ENCODE measurements at regions not wholly inside any gene's neighbourhood (a gene's known extent, or its start where the extent isn't known, plus 50 kb on each side); places are given as distances from the start of the nearest gene placed in this dataset.

- no peak for DNase-seq (ENCODE audit: low read depth in 1 of 2, low spot score in 1 of 2)
- no peak for TF ChIP-seq JUND (IDR thresholded peaks at IDR 0.05; ENCODE audit: low read depth)
- in situ Hi-C loops (cut with HindIII; ENCODE audit: low pct_unique_long_range_greater_than_20kb, low sequenced_read_pairs), result no loop called here
These were observed 139.0 kb upstream of the SLC35B3 start for GRCh38 chr6:8574311-8574710.

DNA sequence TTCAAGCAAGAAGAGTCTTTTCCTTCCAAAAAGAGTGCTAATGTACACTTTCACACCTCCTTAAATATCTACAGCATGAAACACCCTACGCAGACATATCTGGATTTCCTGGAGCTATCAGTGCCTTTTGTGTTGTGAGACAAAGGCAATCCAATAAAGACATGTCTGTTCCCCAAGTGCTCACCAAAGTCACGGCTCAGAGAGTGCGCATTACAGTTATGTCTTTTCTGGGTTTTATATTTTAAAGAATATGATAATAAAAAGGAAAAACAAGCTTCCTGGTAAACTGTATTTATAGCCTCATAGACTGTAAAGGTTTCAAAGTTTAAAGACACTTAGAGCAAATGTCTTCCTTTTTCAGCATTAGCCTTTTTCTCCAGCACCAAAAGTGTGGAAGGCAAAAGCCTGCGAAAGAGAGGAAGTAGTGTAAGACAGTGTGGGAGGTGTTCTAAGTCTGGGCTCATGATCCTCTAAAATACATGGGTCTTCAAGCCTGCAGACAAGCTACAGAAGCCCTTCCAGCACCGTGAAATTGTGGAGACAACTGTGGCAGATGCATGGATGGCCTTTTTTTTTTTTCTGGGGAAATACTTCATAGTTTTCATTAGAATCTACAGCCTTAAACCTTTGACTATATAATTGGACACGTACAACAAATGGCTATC lies 135.0 kb upstream of the SLC35B3 start:
- in situ Hi-C loops (cut with HindIII; ENCODE audit: low pct_unique_long_range_greater_than_20kb, low sequenced_read_pairs), result no loop called here
- TF ChIP-seq JUND (IDR thresholded peaks at IDR 0.05; ENCODE audit: low read depth), result no peak
- DNase-seq (ENCODE audit: low read depth in 1 of 2, low spot score in 1 of 2), result no peak

- TF ChIP-seq JUND (IDR thresholded peaks at IDR 0.05; ENCODE audit: low read depth), result no peak
- in situ Hi-C loops (cut with HindIII; ENCODE audit: low pct_unique_long_range_greater_than_20kb, low sequenced_read_pairs), result no loop called here
- no peak for DNase-seq (ENCODE audit: low read depth in 1 of 2, low spot score in 1 of 2)
These were observed 126.8 kb upstream of the SLC35B3 start for GRCh38 chr6:8562125-8562524.

DNA sequence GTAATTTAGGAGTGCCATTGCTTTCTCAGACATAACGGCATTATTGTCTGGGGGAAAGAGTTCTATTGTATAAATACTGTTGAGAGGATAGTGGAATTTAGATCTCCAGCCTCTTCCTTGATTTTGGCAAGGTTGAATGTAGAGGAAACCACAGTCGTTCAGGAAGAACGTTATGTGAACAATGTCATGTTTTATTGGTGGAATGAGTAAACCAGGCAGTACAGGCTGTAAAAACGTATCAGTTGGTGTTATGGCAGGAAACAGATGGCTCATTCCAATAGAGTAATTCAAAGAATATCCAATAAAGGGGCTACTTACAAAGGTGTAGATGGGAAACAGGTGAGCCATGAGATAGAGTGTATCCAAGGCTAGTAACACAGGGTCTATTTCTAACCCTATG lies 123.6 kb upstream of the SLC35B3 start:
- DNase-seq (ENCODE audit: low read depth in 1 of 2, low spot score in 1 of 2), result no peak
- in situ Hi-C loops (cut with HindIII; ENCODE audit: low pct_unique_long_range_greater_than_20kb, low sequenced_read_pairs), result no loop called here
- no peak for TF ChIP-seq JUND (IDR thresholded peaks at IDR 0.05; ENCODE audit: low read depth)

- no peak for DNase-seq (ENCODE audit: low read depth in 1 of 2, low spot score in 1 of 2)
- no peak for TF ChIP-seq JUND (IDR thresholded peaks at IDR 0.05; ENCODE audit: low read depth)
- in situ Hi-C loops (cut with HindIII; ENCODE audit: low pct_unique_long_range_greater_than_20kb, low sequenced_read_pairs), result no loop called here
These were observed 121.8 kb upstream of the SLC35B3 start for GRCh38 chr6:8557014-8557748.

- in situ Hi-C loops (cut with HindIII; ENCODE audit: low pct_unique_long_range_greater_than_20kb, low sequenced_read_pairs), result no loop called here
- TF ChIP-seq JUND (IDR thresholded peaks at IDR 0.05; ENCODE audit: low read depth), result no peak
- no peak for DNase-seq (ENCODE audit: low read depth in 1 of 2, low spot score in 1 of 2)
These were observed 121.1 kb upstream of the SLC35B3 start for GRCh38 chr6:8556370-8557013.

- DNase-seq (ENCODE audit: low read depth in 1 of 2, low spot score in 1 of 2), result no peak
- no peak for TF ChIP-seq JUND (IDR thresholded peaks at IDR 0.05; ENCODE audit: low read depth)
- in situ Hi-C loops (cut with HindIII; ENCODE audit: low pct_unique_long_range_greater_than_20kb, low sequenced_read_pairs), result no loop called here
These were observed 116.6 kb upstream of the SLC35B3 start for GRCh38 chr6:8551993-8552392.

GRCh38 chr6:8551386-8551785 lies 116.0 kb upstream of the SLC35B3 start:
- no peak for TF ChIP-seq JUND (IDR thresholded peaks at IDR 0.05; ENCODE audit: low read depth)
- DNase-seq (ENCODE audit: low read depth in 1 of 2, low spot score in 1 of 2), result no peak
- in situ Hi-C loops (cut with HindIII; ENCODE audit: low pct_unique_long_range_greater_than_20kb, low sequenced_read_pairs), result no loop called here

DNA sequence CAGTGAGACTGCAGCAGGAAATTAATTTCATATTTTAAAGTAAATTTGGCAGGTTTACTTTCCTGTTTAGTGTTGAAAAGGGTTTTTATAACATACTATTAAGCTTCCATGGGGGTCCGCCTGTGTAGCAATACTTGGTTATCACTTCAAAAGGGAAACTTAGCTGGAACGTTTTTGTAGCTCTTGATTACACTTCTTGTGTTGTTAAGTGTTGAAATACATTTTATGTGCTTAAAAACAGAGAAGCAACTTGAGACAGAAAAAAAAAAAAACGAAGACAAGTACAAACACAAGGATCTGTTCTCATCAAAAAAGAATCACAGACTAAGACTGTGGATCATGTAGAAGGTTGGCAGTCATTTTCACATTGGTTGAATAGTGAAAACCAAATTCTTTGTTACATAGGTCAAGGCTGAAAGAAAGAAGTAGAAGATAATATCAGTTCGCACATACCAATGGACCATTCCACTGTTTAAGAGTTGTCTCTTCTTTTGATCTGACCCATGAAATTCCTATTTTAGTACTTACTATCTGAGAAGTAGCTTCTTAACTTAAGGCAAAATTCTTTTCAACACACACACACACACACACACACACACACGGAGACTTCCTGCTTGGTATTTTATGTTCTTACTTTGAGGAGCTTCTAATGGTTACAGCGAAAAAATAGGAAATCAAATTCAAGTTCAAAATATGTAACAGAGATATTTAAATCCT lies 113.9 kb upstream of the SLC35B3 start:
- in situ Hi-C loops (cut with HindIII; ENCODE audit: low pct_unique_long_range_greater_than_20kb, low sequenced_read_pairs), result no loop called here

DNA sequence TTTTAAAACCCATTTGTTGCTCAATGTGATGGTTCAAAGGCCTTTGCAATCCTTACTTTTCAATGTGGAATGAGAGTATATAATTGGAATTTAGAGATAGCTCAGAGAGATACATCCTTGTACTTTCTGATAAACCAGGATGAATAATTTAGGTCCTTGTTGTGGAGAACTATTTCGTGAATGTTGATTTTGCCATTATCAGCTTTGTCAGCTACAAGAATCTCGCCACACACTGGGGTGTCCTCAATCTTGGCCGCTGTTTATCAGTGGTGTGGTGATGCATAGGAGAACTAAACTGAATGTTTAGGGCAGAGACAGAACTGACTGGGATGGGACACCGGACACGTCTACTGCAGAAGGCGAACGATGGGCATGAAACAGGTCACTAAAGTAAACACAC lies 111.2 kb upstream of the SLC35B3 start:
- no peak for TF ChIP-seq JUND (IDR thresholded peaks at IDR 0.05; ENCODE audit: low read depth)
- DNase-seq (ENCODE audit: low read depth in 1 of 2, low spot score in 1 of 2), result no peak
- in situ Hi-C loops (cut with HindIII; ENCODE audit: low pct_unique_long_range_greater_than_20kb, low sequenced_read_pairs), result no loop called here

More for the DNA sequence above, 113.9 kb upstream of the SLC35B3 start:
- no peak for TF ChIP-seq JUND (IDR thresholded peaks at IDR 0.05; ENCODE audit: low read depth)
- peak in 1 of 2 experiments; percentile 33 for DNase-seq (ENCODE audit: low read depth in 1 of 2, low spot score in 1 of 2)

DNA sequence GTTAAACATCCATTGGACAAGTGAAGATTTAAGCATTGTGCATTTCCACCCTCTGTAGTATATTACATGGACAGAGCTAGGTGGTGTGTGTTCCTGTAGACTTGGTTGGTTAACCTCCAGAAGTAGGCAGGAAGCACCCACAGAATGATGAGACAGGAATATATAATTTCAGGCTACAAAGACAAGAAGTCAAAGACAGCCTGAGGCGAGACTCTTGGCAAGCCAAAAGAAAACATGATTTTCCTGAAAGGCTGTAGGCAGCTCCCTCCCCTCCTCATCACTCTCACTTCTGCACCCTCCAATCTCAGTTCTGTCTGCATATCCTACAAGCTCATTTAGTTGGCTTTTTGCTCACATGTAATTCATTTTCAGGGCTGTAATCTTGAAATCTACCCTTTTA lies 110.0 kb upstream of the SLC35B3 start:
- in situ Hi-C loops (cut with HindIII; ENCODE audit: low pct_unique_long_range_greater_than_20kb, low sequenced_read_pairs), result no loop called here
- no peak for TF ChIP-seq JUND (IDR thresholded peaks at IDR 0.05; ENCODE audit: low read depth)
- DNase-seq (ENCODE audit: low read depth in 1 of 2, low spot score in 1 of 2), result peak in 1 of 2 experiments; percentile 9

DNA sequence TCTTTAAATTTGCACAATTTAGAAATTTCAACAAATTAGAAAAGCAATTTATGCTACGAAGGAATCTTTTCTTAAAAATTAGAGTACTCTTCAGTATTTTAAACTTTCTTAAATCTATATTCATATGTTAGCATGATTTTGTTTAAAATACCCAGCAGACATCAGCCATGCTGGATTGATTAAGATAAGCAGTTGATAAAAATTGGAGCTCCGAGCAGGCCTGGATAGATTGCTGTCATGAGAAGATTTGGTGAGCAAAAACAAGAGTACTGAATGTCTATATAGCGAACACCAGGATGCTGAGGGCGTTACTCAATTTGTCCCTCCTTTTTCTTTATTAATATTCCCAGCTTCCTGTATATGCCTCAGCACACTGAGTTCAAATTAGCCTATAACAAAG lies 108.4 kb upstream of the SLC35B3 start:
- TF ChIP-seq JUND (IDR thresholded peaks at IDR 0.05; ENCODE audit: low read depth), result no peak
- DNase-seq (ENCODE audit: low read depth in 1 of 2, low spot score in 1 of 2), result no peak
- in situ Hi-C loops (cut with HindIII; ENCODE audit: low pct_unique_long_range_greater_than_20kb, low sequenced_read_pairs), result no loop called here

Measured in T47D (cell line).